GM19438 (cell line): ENCODE measurements at regions not wholly inside any gene's neighbourhood (a gene's known extent, or its start where the extent isn't known, plus 50 kb on each side); places are given as distances from the start of the nearest gene placed in this dataset.

Source experiments
- ATAC-seq: cut with Tn5 transposase; IDR thresholded peaks from one replicate; pipeline ENCODE4 v1.9.1; 2021; ENCODE audit warnings: low read depth; ENCODE audit not compliant: unreplicated experiment

- ATAC-seq: no peak
Observed at GRCh38 chr14:29442696-29443095, 485.0 kb downstream of the PRKD1 start.

- ATAC-seq: no peak
Observed at GRCh38 chr14:29444216-29444615, 483.4 kb downstream of the PRKD1 start.

GRCh38 chr14:29444805-29445204 is 482.8 kb downstream of the PRKD1 start:
- ATAC-seq: no peak

- no peak for ATAC-seq
Observed at GRCh38 chr14:29446971-29447370, 480.7 kb downstream of the PRKD1 start.

GRCh38 chr14:29451941-29452340 is 475.7 kb downstream of the PRKD1 start:
- ATAC-seq: no peak

- ATAC-seq: no peak
Observed at GRCh38 chr14:29453045-29453444, 474.6 kb downstream of the PRKD1 start.

GRCh38 chr14:29454026-29454693 is 473.5 kb downstream of the PRKD1 start:
- ATAC-seq: no peak

GRCh38 chr14:29458547-29458946 is 469.1 kb downstream of the PRKD1 start:
- no peak for ATAC-seq

GRCh38 chr14:29459531-29459930 is 468.1 kb downstream of the PRKD1 start:
- ATAC-seq: no peak

- ATAC-seq: no peak
Observed at GRCh38 chr14:29459969-29460560, 467.6 kb downstream of the PRKD1 start.

GRCh38 chr14:29461101-29461500 is 466.5 kb downstream of the PRKD1 start:
- no peak for ATAC-seq

- ATAC-seq: no peak
Observed at GRCh38 chr14:29461506-29461905, 466.1 kb downstream of the PRKD1 start.

GRCh38 chr14:29462321-29462720 is 465.3 kb downstream of the PRKD1 start:
- no peak for ATAC-seq

GRCh38 chr14:29462772-29463171 is 464.9 kb downstream of the PRKD1 start:
- no peak for ATAC-seq

GRCh38 chr14:29463727-29464395 is 463.8 kb downstream of the PRKD1 start:
- no peak for ATAC-seq

- no peak for ATAC-seq
Observed at GRCh38 chr14:29465095-29465494, 462.6 kb downstream of the PRKD1 start.

GRCh38 chr14:29475641-29476040 is 452.0 kb downstream of the PRKD1 start:
- no peak for ATAC-seq

- ATAC-seq: no peak
Observed at GRCh38 chr14:29486132-29486531, 441.5 kb downstream of the PRKD1 start.

GRCh38 chr14:29489911-29490425 is 437.7 kb downstream of the PRKD1 start:
- no peak for ATAC-seq

- ATAC-seq: no peak
Observed at GRCh38 chr14:29493849-29494248, 433.8 kb downstream of the PRKD1 start.

- ATAC-seq: no peak
Observed at GRCh38 chr14:29494312-29494711, 433.3 kb downstream of the PRKD1 start.

- no peak for ATAC-seq
Observed at GRCh38 chr14:29503903-29504302, 423.7 kb downstream of the PRKD1 start.
